ENCODE measurements at regions not wholly inside any gene's neighbourhood (a gene's known extent, or its start where the extent isn't known, plus 50 kb on each side); places are given as distances from the start of the nearest gene placed in this dataset.

DNA sequence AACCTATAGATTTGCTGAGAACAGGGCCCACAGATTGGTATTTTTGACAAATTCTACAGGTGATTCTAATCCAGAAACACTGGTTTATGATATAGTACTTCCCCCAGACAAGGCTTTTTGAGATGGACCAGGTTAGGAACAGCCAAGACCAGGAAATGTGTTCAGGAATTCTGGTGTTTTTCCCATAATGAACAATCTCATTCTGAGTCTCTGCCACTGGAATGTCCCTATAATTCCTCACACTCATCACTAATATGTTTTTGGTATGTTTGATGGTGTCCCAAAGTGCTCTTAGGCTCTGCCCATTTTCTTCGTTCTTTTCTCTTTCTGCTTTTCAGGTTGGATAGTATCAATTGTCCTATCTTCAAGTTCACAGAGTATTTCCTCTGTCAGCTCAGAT is 107.2 kb upstream of the IGFBP3 start:
- TF ChIP-seq, protein P1, sequence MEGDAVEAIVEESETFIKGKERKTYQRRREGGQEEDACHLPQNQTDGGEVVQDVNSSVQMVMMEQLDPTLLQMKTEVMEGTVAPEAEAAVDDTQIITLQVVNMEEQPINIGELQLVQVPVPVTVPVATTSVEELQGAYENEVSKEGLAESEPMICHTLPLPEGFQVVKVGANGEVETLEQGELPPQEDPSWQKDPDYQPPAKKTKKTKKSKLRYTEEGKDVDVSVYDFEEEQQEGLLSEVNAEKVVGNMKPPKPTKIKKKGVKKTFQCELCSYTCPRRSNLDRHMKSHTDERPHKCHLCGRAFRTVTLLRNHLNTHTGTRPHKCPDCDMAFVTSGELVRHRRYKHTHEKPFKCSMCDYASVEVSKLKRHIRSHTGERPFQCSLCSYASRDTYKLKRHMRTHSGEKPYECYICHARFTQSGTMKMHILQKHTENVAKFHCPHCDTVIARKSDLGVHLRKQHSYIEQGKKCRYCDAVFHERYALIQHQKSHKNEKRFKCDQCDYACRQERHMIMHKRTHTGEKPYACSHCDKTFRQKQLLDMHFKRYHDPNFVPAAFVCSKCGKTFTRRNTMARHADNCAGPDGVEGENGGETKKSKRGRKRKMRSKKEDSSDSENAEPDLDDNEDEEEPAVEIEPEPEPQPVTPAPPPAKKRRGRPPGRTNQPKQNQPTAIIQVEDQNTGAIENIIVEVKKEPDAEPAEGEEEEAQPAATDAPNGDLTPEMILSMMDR (conservative IDR thresholded peaks at IDR 0.05; ENCODE audit: low read length): no peak
- TF ChIP-seq EZH2phosphoT487 (IDR thresholded peaks at IDR 0.05; ENCODE audit: borderline replicate concordance): no peak
